ENCODE measurements at regions not wholly inside any gene's neighbourhood (a gene's known extent, or its start where the extent isn't known, plus 50 kb on each side); places are given as distances from the start of the nearest gene placed in this dataset.

GRCh38 chr6:137625808-137626207 is 131.6 kb upstream of the OLIG3 start:
- Histone ChIP-seq H3K79me1 (ENCODE audit: low read depth, low read length) (no peaks in the 10 kb centered on the region), H3K4me3 (ENCODE audit: extremely low read depth in 1 of 4, insufficient read depth in 2 of 4, low read depth in 3 of 4, low read length in 4 of 4) (no peak overlapping the region), H4K91ac (replicated peaks; ENCODE audit: insufficient read length, low read length) (no peak overlapping the region), H3K36me3 (ENCODE audit: control insufficient read depth in 2 of 4, insufficient read depth in 4 of 4, low read length in 3 of 4) (no peaks in the 10 kb centered on the region), H2BK15ac (ENCODE audit: low read length) (no peak overlapping the region), H3K23me2 (ENCODE audit: low read depth, low read length) (no peaks in the 10 kb centered on the region), H2AK5ac (ENCODE audit: low read depth, low read length) (no peak overlapping the region), H3K4me2 (ENCODE audit: insufficient read depth in 1 of 2, low read depth in 2 of 2, low read length in 2 of 2) (no peak overlapping the region), H3K23ac (ENCODE audit: insufficient read length) (no peak overlapping the region), H3K18ac (ENCODE audit: extremely low read depth, low read length) (no peak overlapping the region), H4K5ac (ENCODE audit: insufficient read length, low read depth, low read length) (no peak overlapping the region), H3K56ac (replicated peaks; ENCODE audit: insufficient read length, low read depth, low read length) (no peak overlapping the region), H3K79me2 (ENCODE audit: control insufficient read depth in 1 of 2, insufficient read depth in 2 of 2, low read length in 2 of 2) (no peaks in the 10 kb centered on the region), H3K14ac (ENCODE audit: insufficient read length) (no peak overlapping the region), H4K8ac (ENCODE audit: extremely low read depth, insufficient read depth, low read length) (no peak overlapping the region), H3K4ac (replicated peaks; ENCODE audit: insufficient read length, low read depth, low read length) (no peak overlapping the region), H2BK120ac (replicated peaks; ENCODE audit: low read depth, low read length) (no peak overlapping the region), H2BK20ac (ENCODE audit: low read length) (no peak overlapping the region), H2BK5ac (ENCODE audit: low read depth, low read length) (no peak overlapping the region), H3K9me3 (ENCODE audit: insufficient read depth in 2 of 2, low read depth in 1 of 2, low read length in 1 of 2) (no peaks in the 10 kb centered on the region; a peak in 1 of 4 replicates), H3K9ac (replicated peaks in 1 of 4; ENCODE audit: extremely low read depth in 1 of 4, low read depth in 3 of 4, low read length in 3 of 4) (no peak overlapping the region), H3K27me3 (replicated peaks in 1 of 4; ENCODE audit: control insufficient read depth in 3 of 4, extremely low read depth in 1 of 4, insufficient read depth in 3 of 4, low read length in 3 of 4) (no peaks in the 10 kb centered on the region), H4K20me1 (replicated peaks in 1 of 2; ENCODE audit: control insufficient read depth in 1 of 2, insufficient read depth in 2 of 2, low read length in 2 of 2) (no peaks in the 10 kb centered on the region), H2BK12ac (ENCODE audit: low read depth, low read length) (no peak overlapping the region), H2AFZ (ENCODE audit: low read length) (no peak overlapping the region), H3K4me1 (replicated peaks in 1 of 4; ENCODE audit: control insufficient read depth in 3 of 4, insufficient read depth in 4 of 4, low read length in 3 of 4) (no peaks in the 10 kb centered on the region; a peak in 1 of 7 replicates), H3K27ac (ENCODE audit: low read depth, low read length) (no peak overlapping the region)
- 89% methylated on average over 7 of the region's 7 CpGs; no CpG with 5 or more reads in 1 of the 2 experiments for WGBS, 2 experiments (ENCODE audit: extremely low coverage in 1 of 2, insufficient coverage in 1 of 2, insufficient read length in 1 of 2, insufficient replicate concordance in 2 of 2, low coverage in 1 of 2, low lambda C conversion rate in 2 of 2, missing lambda C conversion rate in 1 of 2)
- DNase-seq (ENCODE audit: low read depth in 1 of 2, low spot score in 2 of 2), result no peak
- POLR2A ChIA-PET (ENCODE audit: partially characterized antibody), result no interaction called here
- FAIRE-seq, result no peak
- CTCF ChIA-PET (ENCODE audit: partially characterized antibody), result interaction anchor here (0.8 to 9.6 kb wide), 11 partner anchors 11 to 354 kb away, joined by 3 to 51 read pairs (median 4); no protein-coding TSS in a partner anchor
- TF ChIP-seq, protein P1, sequence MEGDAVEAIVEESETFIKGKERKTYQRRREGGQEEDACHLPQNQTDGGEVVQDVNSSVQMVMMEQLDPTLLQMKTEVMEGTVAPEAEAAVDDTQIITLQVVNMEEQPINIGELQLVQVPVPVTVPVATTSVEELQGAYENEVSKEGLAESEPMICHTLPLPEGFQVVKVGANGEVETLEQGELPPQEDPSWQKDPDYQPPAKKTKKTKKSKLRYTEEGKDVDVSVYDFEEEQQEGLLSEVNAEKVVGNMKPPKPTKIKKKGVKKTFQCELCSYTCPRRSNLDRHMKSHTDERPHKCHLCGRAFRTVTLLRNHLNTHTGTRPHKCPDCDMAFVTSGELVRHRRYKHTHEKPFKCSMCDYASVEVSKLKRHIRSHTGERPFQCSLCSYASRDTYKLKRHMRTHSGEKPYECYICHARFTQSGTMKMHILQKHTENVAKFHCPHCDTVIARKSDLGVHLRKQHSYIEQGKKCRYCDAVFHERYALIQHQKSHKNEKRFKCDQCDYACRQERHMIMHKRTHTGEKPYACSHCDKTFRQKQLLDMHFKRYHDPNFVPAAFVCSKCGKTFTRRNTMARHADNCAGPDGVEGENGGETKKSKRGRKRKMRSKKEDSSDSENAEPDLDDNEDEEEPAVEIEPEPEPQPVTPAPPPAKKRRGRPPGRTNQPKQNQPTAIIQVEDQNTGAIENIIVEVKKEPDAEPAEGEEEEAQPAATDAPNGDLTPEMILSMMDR (IDR thresholded peaks at IDR 0.05; ENCODE audit: control extremely low read depth in 1 of 3, insufficient read depth in 1 of 3, low read depth in 1 of 3, low read length in 3 of 3), result peak; percentile 8 to 35 (median 27); a peak in 2 of 4 replicates
- no peak for TF ChIP-seq SP2 (IDR thresholded peaks at IDR 0.05; ENCODE audit: low read length)
- no peak for TF ChIP-seq CBX5 (IDR thresholded peaks at IDR 0.05; ENCODE audit: low read depth, low read length)
- no peak for TF ChIP-seq NANOG (IDR thresholded peaks at IDR 0.05; ENCODE audit: insufficient read depth, low read depth, low read length, poor library complexity, severe bottlenecking)
- no peak for TF ChIP-seq BCL11A (IDR thresholded peaks at IDR 0.05; ENCODE audit: low read depth in 2 of 2, low read length in 2 of 2)

Measured in H1 (cell line).